ENCODE measurements at regions not wholly inside any gene's neighbourhood (a gene's known extent, or its start where the extent isn't known, plus 50 kb on each side); places are given as distances from the start of the nearest gene placed in this dataset.

DNA sequence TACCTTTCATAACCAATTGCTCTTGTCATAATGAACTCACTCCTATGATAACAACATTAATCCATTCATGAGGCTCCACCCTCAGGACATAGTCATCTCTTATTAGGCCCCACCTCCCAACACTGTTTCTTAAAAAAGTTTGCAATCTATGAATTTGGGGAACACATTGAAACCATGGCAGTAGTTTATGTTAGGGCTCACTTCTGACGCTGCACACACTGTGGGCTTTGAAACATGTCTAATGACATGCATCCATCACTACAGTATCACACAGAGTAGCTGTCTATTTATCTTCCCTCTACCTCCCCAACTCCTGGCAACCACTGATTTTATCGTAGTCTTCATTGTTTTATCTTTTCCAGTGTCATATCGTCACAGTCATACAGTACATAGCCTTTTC is 299.8 kb downstream of the GLRX3 start:
- no peak for DNase-seq (ENCODE audit: unreplicated experiment)
- ChIA-PET POLR2A (no interaction called here), CTCF (interaction anchor here (0.6 to 0.7 kb wide), 2 partner anchors 601 to 1307 kb away, joined by 3 read pairs; no protein-coding TSS in a partner anchor)
- TF ChIP-seq, protein P1, sequence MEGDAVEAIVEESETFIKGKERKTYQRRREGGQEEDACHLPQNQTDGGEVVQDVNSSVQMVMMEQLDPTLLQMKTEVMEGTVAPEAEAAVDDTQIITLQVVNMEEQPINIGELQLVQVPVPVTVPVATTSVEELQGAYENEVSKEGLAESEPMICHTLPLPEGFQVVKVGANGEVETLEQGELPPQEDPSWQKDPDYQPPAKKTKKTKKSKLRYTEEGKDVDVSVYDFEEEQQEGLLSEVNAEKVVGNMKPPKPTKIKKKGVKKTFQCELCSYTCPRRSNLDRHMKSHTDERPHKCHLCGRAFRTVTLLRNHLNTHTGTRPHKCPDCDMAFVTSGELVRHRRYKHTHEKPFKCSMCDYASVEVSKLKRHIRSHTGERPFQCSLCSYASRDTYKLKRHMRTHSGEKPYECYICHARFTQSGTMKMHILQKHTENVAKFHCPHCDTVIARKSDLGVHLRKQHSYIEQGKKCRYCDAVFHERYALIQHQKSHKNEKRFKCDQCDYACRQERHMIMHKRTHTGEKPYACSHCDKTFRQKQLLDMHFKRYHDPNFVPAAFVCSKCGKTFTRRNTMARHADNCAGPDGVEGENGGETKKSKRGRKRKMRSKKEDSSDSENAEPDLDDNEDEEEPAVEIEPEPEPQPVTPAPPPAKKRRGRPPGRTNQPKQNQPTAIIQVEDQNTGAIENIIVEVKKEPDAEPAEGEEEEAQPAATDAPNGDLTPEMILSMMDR (IDR thresholded peaks at IDR 0.05; ENCODE audit: unreplicated experiment): no peak
- BruUV-seq (replicated peaks): no TSS peak
- no peaks in the 10 kb centered on the region for H3K4me1 Mint-ChIP-seq (ENCODE audit: insufficient read depth, unreplicated experiment)
- H3K36me3 Mint-ChIP-seq (ENCODE audit: insufficient read depth, unreplicated experiment): no peaks in the 10 kb centered on the region
- no peak overlapping the region for H3K27ac Mint-ChIP-seq (ENCODE audit: low read depth, unreplicated experiment)
- no peak overlapping the region for H3K4me3 Mint-ChIP-seq (ENCODE audit: unreplicated experiment)
- intact Hi-C loops (cut with micrococcal nuclease): no loop called here
- H3K9me3 Mint-ChIP-seq (ENCODE audit: unreplicated experiment): peaks cover 39% of the 10 kb centered on the region
- no peaks in the 10 kb centered on the region for H3K27me3 Mint-ChIP-seq (ENCODE audit: insufficient read depth, unreplicated experiment)

DNA sequence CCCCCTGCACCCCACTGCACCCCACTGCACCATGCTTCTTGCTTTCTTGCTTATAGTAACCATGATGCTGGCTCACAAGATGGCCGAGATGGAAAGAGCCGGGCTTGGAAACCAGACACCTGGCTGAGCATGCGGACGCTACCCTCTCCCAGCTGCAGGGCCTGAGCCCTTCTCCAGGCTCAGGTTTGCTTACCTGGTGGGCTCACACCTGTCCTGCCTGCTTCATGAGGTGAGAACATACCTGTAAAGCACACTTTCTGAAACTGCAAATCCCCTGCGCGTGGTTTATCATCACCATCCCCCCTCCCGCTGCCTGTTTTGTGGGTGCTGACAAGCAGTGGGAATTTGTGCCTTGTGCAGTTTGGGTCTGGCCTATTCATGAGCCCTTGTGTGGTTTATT is 302.7 kb downstream of the GLRX3 start:
- Mint-ChIP-seq H3K9me3 (ENCODE audit: unreplicated experiment) (peaks cover 32% of the 10 kb centered on the region), H3K27me3 (ENCODE audit: insufficient read depth, unreplicated experiment) (no peaks in the 10 kb centered on the region), H3K36me3 (ENCODE audit: insufficient read depth, unreplicated experiment) (no peaks in the 10 kb centered on the region), H3K4me3 (ENCODE audit: unreplicated experiment) (no peak overlapping the region), H3K27ac (ENCODE audit: low read depth, unreplicated experiment) (no peak overlapping the region), H3K4me1 (ENCODE audit: insufficient read depth, unreplicated experiment) (no peaks in the 10 kb centered on the region)
- DNase-seq (ENCODE audit: unreplicated experiment): no peak
- ChIA-PET POLR2A (no interaction called here), CTCF (no interaction called here)
- no TSS peak for BruUV-seq (replicated peaks)
- intact Hi-C loops (cut with micrococcal nuclease): no loop called here
- TF ChIP-seq, protein P1 (IDR thresholded peaks at IDR 0.05; ENCODE audit: unreplicated experiment): no peak

DNA sequence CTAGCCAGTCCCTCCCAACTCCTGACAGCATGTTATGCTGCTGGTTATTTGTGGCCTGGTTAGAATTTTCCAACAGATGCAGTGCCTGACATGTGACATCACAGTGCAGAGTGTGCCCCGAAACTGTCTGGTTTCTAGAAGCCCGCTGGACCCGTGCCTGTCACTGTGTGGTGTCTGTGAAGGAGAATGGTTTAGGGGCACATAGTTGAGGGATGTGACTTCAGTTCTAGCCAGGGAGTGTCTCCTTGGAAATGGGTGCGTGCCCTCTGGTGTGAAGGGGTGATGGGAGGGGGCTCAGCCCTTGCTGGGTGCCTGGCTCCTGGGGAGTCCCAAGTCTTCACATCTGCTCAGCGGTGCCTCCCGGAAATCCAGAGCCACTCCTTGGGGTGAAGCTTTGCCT is 303.6 kb downstream of the GLRX3 start:
- intact Hi-C loops (cut with micrococcal nuclease): no loop called here
- no peak for DNase-seq (ENCODE audit: unreplicated experiment)
- Mint-ChIP-seq H3K4me3 (ENCODE audit: unreplicated experiment) (no peak overlapping the region), H3K4me1 (ENCODE audit: insufficient read depth, unreplicated experiment) (no peaks in the 10 kb centered on the region), H3K27me3 (ENCODE audit: insufficient read depth, unreplicated experiment) (no peaks in the 10 kb centered on the region), H3K9me3 (ENCODE audit: unreplicated experiment) (peaks cover 32% of the 10 kb centered on the region), H3K36me3 (ENCODE audit: insufficient read depth, unreplicated experiment) (no peaks in the 10 kb centered on the region), H3K27ac (ENCODE audit: low read depth, unreplicated experiment) (no peak overlapping the region)
- TF ChIP-seq, protein P1 (IDR thresholded peaks at IDR 0.05; ENCODE audit: unreplicated experiment): no peak
- ChIA-PET CTCF (no interaction called here), POLR2A (no interaction called here)
- BruUV-seq (replicated peaks): no TSS peak

DNA sequence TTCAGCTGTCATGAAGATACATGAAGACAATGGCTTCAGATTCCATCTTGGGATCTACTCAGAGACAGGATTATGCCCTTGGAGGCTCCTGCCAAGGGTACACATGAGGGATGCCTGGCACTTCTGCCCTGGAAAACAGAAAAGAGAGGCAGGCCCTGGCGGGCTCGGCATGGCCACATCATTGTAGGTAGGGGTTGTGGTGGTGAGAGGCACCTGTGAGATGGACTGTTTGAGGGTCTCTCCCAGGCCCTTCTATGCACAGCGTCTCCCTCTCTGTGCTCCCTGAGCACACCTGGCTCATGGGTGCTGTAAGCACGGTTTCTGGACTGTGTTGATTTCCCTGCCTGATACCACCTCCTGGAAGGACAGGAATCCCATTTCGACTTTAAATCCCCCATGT is 304.3 kb downstream of the GLRX3 start:
- Mint-ChIP-seq H3K4me3 (ENCODE audit: unreplicated experiment) (no peak overlapping the region), H3K9me3 (ENCODE audit: unreplicated experiment) (peaks cover 32% of the 10 kb centered on the region), H3K36me3 (ENCODE audit: insufficient read depth, unreplicated experiment) (no peaks in the 10 kb centered on the region), H3K4me1 (ENCODE audit: insufficient read depth, unreplicated experiment) (no peaks in the 10 kb centered on the region), H3K27me3 (ENCODE audit: insufficient read depth, unreplicated experiment) (no peaks in the 10 kb centered on the region), H3K27ac (ENCODE audit: low read depth, unreplicated experiment) (no peak overlapping the region)
- intact Hi-C loops (cut with micrococcal nuclease): no loop called here
- BruUV-seq (replicated peaks): no TSS peak
- ChIA-PET CTCF (no interaction called here), POLR2A (no interaction called here)
- DNase-seq (ENCODE audit: unreplicated experiment): no peak
- TF ChIP-seq, protein P1 (IDR thresholded peaks at IDR 0.05; ENCODE audit: unreplicated experiment): no peak

All from MCF 10A (cell line).